ENCODE measurements at regions not wholly inside any gene's neighbourhood (a gene's known extent, or its start where the extent isn't known, plus 50 kb on each side); places are given as distances from the start of the nearest gene placed in this dataset.
"Not testable (repeated sequence)": the region's sequence is repeated elsewhere in the genome, so short reads cannot be mapped to it uniquely, and the experiment has no call there.

DNA sequence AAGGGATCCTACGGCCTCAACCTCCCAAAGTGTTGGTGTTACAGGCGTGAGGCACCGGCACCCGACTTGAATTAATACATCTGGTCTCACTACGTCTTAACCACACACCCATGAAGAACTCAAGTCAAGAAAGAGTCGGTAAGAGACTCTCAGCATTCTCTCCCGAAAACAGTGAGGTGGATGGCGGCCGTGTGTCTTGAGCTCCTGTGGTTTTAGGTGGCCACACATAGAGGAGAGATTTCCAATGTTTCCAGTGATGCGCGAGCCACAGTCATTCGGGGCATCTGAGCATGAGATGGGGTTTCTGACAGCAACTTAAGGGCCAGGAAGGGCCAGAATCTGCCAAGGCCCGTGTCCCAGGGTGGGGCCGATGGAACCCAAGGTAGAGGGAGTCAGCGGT is 766.4 kb upstream of the DEFB115 start:
- no peak overlapping the region for H3K27ac ChIP-seq (ENCODE audit: insufficient read depth, low read depth, low read length)
- DNase-seq (ENCODE audit: low read depth, low spot score) (no peak), FAIRE-seq (no peak)
- H3K27me3 ChIP-seq (ENCODE audit: control insufficient read depth in 2 of 2, insufficient read depth in 2 of 2, low read length in 2 of 2) = no peaks in the 10 kb centered on the region
- intact Hi-C loops (cut with micrococcal nuclease) = no loop called here
- no peak overlapping the region for H3K9ac ChIP-seq (replicated peaks; ENCODE audit: extremely low read depth, insufficient read depth, low read length)
- no peaks in the 10 kb centered on the region for H4K20me1 ChIP-seq (replicated peaks; ENCODE audit: control insufficient read depth, extremely low read depth, insufficient read depth, low read length)
- TF ChIP-seq MYC (IDR thresholded peaks at IDR 0.05; ENCODE audit: low read depth, low read length) (no peak), JUN (IDR thresholded peaks at IDR 0.05; ENCODE audit: borderline replicate concordance, insufficient read depth, insufficient read length, low read depth) (no peak), FOS (IDR thresholded peaks at IDR 0.05; ENCODE audit: borderline replicate concordance, insufficient read depth, low read length) (no peak), POLR2A (IDR thresholded peaks at IDR 0.05; ENCODE audit: low read depth, low read length) (no peak), EZH2 (IDR thresholded peaks at IDR 0.05; ENCODE audit: borderline replicate concordance, low read depth, low read length, severe bottlenecking) (no peak), GATA2 (IDR thresholded peaks at IDR 0.05; ENCODE audit: insufficient read depth, insufficient read length, low read depth, low read length) (no peak), POLR2AphosphoS5 (IDR thresholded peaks at IDR 0.05; ENCODE audit: insufficient read depth, low read depth, low read length) (no peak)
- TF ChIP-seq, protein P1, sequence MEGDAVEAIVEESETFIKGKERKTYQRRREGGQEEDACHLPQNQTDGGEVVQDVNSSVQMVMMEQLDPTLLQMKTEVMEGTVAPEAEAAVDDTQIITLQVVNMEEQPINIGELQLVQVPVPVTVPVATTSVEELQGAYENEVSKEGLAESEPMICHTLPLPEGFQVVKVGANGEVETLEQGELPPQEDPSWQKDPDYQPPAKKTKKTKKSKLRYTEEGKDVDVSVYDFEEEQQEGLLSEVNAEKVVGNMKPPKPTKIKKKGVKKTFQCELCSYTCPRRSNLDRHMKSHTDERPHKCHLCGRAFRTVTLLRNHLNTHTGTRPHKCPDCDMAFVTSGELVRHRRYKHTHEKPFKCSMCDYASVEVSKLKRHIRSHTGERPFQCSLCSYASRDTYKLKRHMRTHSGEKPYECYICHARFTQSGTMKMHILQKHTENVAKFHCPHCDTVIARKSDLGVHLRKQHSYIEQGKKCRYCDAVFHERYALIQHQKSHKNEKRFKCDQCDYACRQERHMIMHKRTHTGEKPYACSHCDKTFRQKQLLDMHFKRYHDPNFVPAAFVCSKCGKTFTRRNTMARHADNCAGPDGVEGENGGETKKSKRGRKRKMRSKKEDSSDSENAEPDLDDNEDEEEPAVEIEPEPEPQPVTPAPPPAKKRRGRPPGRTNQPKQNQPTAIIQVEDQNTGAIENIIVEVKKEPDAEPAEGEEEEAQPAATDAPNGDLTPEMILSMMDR (IDR thresholded peaks at IDR 0.05; ENCODE audit: extremely low read depth in 1 of 2, insufficient read depth in 1 of 2, low read depth in 1 of 2, low read length in 2 of 2) = no peak
- TF ChIP-seq, protein P2, sequence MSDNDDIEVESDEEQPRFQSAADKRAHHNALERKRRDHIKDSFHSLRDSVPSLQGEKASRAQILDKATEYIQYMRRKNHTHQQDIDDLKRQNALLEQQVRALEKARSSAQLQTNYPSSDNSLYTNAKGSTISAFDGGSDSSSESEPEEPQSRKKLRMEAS (IDR thresholded peaks at IDR 0.05; ENCODE audit: insufficient read depth, insufficient read length) = no peak
- no peaks in the 10 kb centered on the region for H3K9me3 ChIP-seq (replicated peaks; ENCODE audit: control insufficient read depth, insufficient read depth, low read length)
- H3K4me2 ChIP-seq (ENCODE audit: insufficient read depth, low read length) = no peak overlapping the region
- no TSS peak for BruUV-seq (replicated peaks)
- dilution Hi-C loops (cut with MboI; ENCODE audit: extremely low pct_ligation_motif_present, low sequenced_read_pairs) = no loop called here
- no peaks in the 10 kb centered on the region for H3K36me3 ChIP-seq (ENCODE audit: control insufficient read depth in 2 of 2, extremely low read depth in 1 of 2, insufficient read depth in 2 of 2, low read length in 2 of 2)
- ChIA-PET CTCF (no interaction called here), POLR2A (no interaction called here)
- no peak overlapping the region for H2AFZ ChIP-seq (ENCODE audit: low read depth, low read length)
- H3K4me3 ChIP-seq (replicated peaks in 1 of 3; ENCODE audit: insufficient read depth in 1 of 3, low read depth in 1 of 3, low read length in 3 of 3) = no peak overlapping the region
- H3K4me1 ChIP-seq (ENCODE audit: control insufficient read depth, extremely low read depth, insufficient read depth, low read length) = no peaks in the 10 kb centered on the region
- no peaks in the 10 kb centered on the region for H3K79me2 ChIP-seq (ENCODE audit: control insufficient read depth, insufficient read depth, low read length)
- H3K9me1 ChIP-seq (replicated peaks; ENCODE audit: control insufficient read depth, extremely low read depth, insufficient read depth, low read length) = no peaks in the 10 kb centered on the region

DNA sequence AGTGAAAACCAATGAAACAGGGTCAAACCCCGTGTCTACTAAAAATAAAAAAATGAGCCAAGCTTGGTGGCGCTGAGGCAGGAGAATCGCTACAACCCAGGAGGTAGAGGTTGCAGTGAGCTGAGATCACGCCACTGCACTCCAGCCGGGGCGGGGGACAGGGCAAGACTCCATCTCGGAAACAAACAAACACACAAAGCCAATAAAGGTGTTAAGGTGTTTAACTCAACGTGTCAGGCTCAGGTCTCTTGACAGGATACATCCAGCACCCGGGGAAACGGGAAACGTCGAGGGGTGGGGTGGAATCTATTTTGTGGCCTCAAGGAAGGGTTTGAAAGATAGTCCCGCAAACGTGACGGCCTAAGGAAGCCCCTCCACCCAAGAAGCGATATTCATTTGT is 760.8 kb upstream of the DEFB115 start:
- H3K79me2 ChIP-seq (ENCODE audit: control insufficient read depth, insufficient read depth, low read length); H3K4me3 ChIP-seq (replicated peaks in 1 of 3; ENCODE audit: insufficient read depth in 1 of 3, low read depth in 1 of 3, low read length in 3 of 3); FAIRE-seq; H3K36me3 ChIP-seq (ENCODE audit: control insufficient read depth in 2 of 2, extremely low read depth in 1 of 2, insufficient read depth in 2 of 2, low read length in 2 of 2); H3K9me3 ChIP-seq (replicated peaks; ENCODE audit: control insufficient read depth, insufficient read depth, low read length); H3K9ac ChIP-seq (replicated peaks; ENCODE audit: extremely low read depth, insufficient read depth, low read length); H3K4me2 ChIP-seq (ENCODE audit: insufficient read depth, low read length); H3K4me1 ChIP-seq (ENCODE audit: control insufficient read depth, extremely low read depth, insufficient read depth, low read length); dilution Hi-C loops (cut with MboI; ENCODE audit: extremely low pct_ligation_motif_present, low sequenced_read_pairs); H4K20me1 ChIP-seq (replicated peaks; ENCODE audit: control insufficient read depth, extremely low read depth, insufficient read depth, low read length); intact Hi-C loops (cut with micrococcal nuclease); H2AFZ ChIP-seq (ENCODE audit: low read depth, low read length); H3K27ac ChIP-seq (ENCODE audit: insufficient read depth, low read depth, low read length); H3K27me3 ChIP-seq (ENCODE audit: control insufficient read depth in 2 of 2, insufficient read depth in 2 of 2, low read length in 2 of 2); H3K9me1 ChIP-seq (replicated peaks; ENCODE audit: control insufficient read depth, extremely low read depth, insufficient read depth, low read length); POLR2A ChIA-PET; CTCF ChIA-PET; BruUV-seq (replicated peaks); DNase-seq (ENCODE audit: low read depth, low spot score): not testable (repeated sequence)

DNA sequence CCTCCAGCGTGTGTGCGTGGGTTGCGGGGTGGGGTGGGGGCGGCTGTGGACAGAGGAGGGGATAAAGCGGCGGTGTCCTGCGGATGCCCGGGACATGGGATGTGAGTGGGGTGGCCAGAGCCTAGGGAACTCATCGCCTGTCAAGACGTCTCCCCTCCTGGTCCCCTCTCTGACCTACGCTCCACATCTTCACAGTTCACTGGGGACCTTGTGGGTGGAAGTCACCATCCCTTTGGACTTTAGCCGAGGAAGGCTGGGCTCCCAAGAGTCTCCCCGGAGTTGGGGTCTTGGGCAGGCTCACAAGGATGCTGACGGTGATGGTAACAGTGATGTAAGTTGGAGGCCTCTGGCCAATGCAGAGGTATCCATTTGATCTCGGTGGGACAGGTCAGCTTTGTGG is 760.3 kb upstream of the DEFB115 start:
- H3K36me3 ChIP-seq (ENCODE audit: control insufficient read depth in 2 of 2, extremely low read depth in 1 of 2, insufficient read depth in 2 of 2, low read length in 2 of 2); DNase-seq (ENCODE audit: low read depth, low spot score); intact Hi-C loops (cut with micrococcal nuclease); POLR2A ChIA-PET; H3K27ac ChIP-seq (ENCODE audit: insufficient read depth, low read depth, low read length); H3K9ac ChIP-seq (replicated peaks; ENCODE audit: extremely low read depth, insufficient read depth, low read length); BruUV-seq (replicated peaks); H3K27me3 ChIP-seq (ENCODE audit: control insufficient read depth in 2 of 2, insufficient read depth in 2 of 2, low read length in 2 of 2); H3K4me3 ChIP-seq (replicated peaks in 1 of 3; ENCODE audit: insufficient read depth in 1 of 3, low read depth in 1 of 3, low read length in 3 of 3); H3K9me1 ChIP-seq (replicated peaks; ENCODE audit: control insufficient read depth, extremely low read depth, insufficient read depth, low read length); H2AFZ ChIP-seq (ENCODE audit: low read depth, low read length); CTCF ChIA-PET; H3K4me1 ChIP-seq (ENCODE audit: control insufficient read depth, extremely low read depth, insufficient read depth, low read length); dilution Hi-C loops (cut with MboI; ENCODE audit: extremely low pct_ligation_motif_present, low sequenced_read_pairs); H3K4me2 ChIP-seq (ENCODE audit: insufficient read depth, low read length); H3K79me2 ChIP-seq (ENCODE audit: control insufficient read depth, insufficient read depth, low read length); H3K9me3 ChIP-seq (replicated peaks; ENCODE audit: control insufficient read depth, insufficient read depth, low read length); FAIRE-seq; H4K20me1 ChIP-seq (replicated peaks; ENCODE audit: control insufficient read depth, extremely low read depth, insufficient read depth, low read length): not testable (repeated sequence)

Data from endothelial cell of umbilical vein (primary cell).